OCI-M1 (cell line): ENCODE measurements at regions not wholly inside any gene's neighbourhood (a gene's known extent, or its start where the extent isn't known, plus 50 kb on each side); places are given as distances from the start of the nearest gene placed in this dataset.

ENCODE experiments used
- DNase-seq: peaks from one replicate; lab custom pipeline; 2025; lab: John Stamatoyannopoulos, UW

GRCh38 chr10:123558651-123559050 is 107.5 kb upstream of the GPR26 start:
- no peak for DNase-seq

GRCh38 chr10:123559066-123559822 is 106.9 kb upstream of the GPR26 start:
- DNase-seq: peak; percentile 82

GRCh38 chr10:123559823-123560092 is 106.4 kb upstream of the GPR26 start:
- DNase-seq: no peak

- no peak for DNase-seq
Measured at GRCh38 chr10:123560301-123561140, 105.6 kb upstream of the GPR26 start.

DNA sequence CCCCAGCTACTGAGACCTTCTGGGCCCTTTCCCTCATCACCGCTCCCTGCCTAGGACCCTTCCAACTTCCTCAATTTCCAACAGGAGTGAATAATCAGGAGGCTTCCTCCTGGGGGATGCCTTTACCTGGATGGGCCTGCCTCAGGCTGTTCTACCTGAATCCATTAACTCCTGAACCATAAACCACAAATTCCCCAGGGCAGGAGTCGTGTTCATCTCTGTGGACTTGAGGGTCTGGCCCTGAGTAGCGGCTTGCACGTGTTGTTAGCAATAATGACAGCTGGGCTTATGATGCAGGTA is 105.1 kb upstream of the GPR26 start:
- DNase-seq: no peak

GRCh38 chr10:123562387-123562786 is 103.8 kb upstream of the GPR26 start:
- DNase-seq: no peak

DNA sequence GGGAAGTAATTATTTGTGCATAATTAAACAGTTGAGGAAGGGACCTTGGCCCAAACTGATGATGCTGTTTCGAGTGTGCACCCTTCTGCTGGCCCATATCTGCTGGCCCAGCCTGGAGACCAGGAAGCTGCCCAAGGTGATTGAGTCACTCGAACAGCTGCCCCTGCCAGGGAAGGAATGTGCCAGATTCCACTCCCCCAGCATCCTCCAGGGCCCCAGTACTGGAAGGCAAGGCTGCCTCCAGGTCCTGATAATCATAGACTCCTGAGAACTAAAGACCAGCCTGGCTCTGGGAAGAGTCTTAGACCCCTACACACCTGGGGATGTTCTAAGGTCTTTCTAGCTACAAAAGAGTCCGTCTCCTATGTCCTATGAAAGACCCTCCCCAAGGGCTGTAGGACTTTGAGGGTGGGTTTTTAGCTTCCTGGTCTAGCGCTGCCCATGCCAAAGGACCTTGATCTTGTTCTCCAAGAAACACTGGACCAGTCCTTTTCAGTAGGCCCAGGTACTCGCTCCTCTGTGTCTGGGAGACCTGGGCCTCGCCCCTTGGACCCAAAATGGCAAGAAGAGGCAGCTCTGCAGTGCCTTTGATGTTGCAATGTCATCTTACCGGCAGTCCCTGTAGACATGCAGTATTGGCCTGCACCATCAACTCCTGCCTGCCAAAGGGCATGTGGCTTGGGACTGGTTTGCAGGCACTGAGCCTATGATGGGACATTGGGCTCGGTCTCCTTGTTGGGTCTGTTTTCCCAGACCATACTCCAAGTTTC is 103.2 kb upstream of the GPR26 start:
- no peak for DNase-seq

- DNase-seq: no peak
Measured at GRCh38 chr10:123563581-123563855, 102.6 kb upstream of the GPR26 start.

- DNase-seq: no peak
Measured at GRCh38 chr10:123563994-123564393, 102.2 kb upstream of the GPR26 start.

GRCh38 chr10:123564631-123565030 is 101.5 kb upstream of the GPR26 start:
- no peak for DNase-seq

- DNase-seq: no peak
Measured at GRCh38 chr10:123565691-123566660, 100.2 kb upstream of the GPR26 start.

GRCh38 chr10:123567984-123568739 is 98.0 kb upstream of the GPR26 start:
- DNase-seq: no peak

- no peak for DNase-seq
Measured at GRCh38 chr10:123568751-123569150, 97.4 kb upstream of the GPR26 start.

GRCh38 chr10:123569436-123570035 is 96.6 kb upstream of the GPR26 start:
- DNase-seq: no peak

GRCh38 chr10:123570051-123570897 is 95.9 kb upstream of the GPR26 start:
- DNase-seq: no peak

DNA sequence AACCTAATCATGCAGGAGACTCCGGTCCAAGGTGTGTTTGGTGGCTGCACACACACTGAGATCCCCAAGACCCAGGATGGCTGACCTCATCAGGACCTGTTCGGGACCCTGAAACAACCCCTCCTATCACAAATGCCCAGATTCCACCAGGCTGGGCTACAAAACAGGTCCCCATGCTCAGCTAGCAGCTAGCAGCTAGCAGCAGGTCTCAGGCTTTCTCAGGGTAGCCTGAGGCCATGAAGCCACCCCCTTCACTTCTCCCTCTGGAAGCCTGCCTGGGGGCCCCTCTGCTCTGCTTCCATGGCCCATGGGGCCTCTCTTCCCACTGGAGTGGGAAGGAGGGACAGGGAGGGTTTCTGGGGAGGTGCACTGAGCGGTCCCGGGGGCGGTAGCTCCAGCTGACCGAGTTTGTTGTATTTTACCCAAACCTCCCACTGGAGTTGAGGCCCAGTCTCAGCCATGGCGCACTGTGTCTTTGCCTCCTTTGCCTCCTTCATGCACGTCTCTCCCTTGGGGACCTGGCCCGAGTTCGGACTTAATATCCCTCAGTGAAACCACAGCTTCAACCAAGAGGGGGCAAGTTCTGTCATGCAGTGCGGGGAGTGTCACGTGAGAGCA is 95.1 kb upstream of the GPR26 start:
- no peak for DNase-seq

DNA sequence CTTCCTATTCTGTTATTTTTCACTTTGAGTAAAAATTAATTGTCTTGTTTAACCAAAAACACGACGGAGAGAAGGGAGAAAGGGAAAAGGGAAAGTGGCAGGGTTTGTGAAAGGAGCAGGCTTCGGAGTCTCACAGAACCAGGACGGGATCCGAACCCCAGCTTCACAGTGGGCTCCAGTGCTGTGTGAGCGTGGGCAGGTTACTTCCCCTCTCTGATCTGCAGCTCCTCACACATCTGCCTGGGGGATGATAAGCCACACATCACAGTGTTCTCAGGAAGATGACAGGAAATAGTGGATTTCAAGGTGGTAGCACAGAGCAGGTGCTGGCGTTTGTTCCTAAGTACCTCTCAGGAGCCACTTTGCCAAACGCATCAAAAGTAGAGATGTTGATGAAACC is 94.2 kb upstream of the GPR26 start:
- no peak for DNase-seq

DNA sequence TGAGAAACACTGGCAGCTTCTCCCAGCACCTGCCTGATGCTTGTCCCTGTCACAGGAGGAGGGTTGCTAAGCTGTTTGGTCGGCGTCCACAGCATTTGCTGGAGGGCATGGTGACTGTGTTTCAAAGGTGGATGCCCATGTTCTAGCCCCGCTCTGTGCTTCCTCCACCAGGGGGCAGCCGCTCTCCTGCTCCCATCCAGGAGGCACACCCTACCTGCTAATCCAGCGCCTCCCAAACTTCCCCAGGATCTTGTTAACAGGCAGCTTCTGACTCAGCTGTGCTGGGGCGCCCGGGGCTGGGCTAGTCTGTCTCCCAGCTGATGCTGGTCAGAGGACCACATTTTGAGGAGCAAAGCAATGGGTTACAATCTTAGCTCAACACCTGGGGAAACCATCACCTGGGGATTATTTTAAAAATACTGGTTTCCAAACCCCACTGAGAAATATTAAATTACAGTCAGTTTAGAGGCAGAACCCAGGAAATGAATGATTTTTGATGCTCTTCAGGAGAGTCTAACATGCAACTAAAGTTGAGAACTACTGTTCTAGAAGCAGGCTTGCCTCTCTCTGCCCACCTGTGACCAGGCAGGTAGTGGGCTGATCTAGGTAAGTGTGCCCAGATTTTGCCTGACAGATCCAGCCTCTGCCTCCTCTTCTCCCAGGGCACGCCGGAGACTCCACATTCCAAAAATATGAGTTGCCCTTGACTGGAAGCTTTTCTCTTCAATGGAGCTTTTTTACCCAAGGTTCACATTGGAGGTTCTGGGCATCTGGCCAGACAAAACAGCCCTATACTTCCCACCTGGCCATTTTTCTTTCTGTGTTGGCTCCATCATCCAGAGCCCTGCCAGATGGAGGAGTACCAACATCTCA is 92.7 kb upstream of the GPR26 start:
- peak; percentile 39 for DNase-seq
